Endothelial cell of umbilical vein (primary cell): ENCODE measurements at regions not wholly inside any gene's neighbourhood (a gene's known extent, or its start where the extent isn't known, plus 50 kb on each side); places are given as distances from the start of the nearest gene placed in this dataset.

Experiments used
- BruUV-seq: library from RNA; stranded (reverse); fragments of 400-500 nt; replicated peaks from 2 replicates; lab custom pipeline; 2021; lab: Mats Ljungman, UMichigan
- CTCF ChIA-PET: fragments of 300-600, 350-600 bp; sonication (Branson Sonifier 250); formaldehyde crosslinking; loops from one replicate; lab custom pipeline; 2021; ENCODE audit warnings: antibody characterized with exemption, inconsistent platforms; lab: Charles Lee
- POLR2A ChIA-PET: fragments of 300-600, 350-600 bp; sonication (Branson Sonifier 250); formaldehyde crosslinking; loops from one replicate; lab custom pipeline; 2021; ENCODE audit warnings: antibody characterized with exemption, inconsistent platforms; lab: Charles Lee
- DNase-seq: peaks from one replicate; pipeline ENCODE4 v3.0.0-alpha.2; 2011; ENCODE audit warnings: low read depth, low spot score
- FAIRE-seq: peaks from 2 replicates; lab custom pipeline; 2011; peaks lifted over from hg19 to GRCh38; lab: Jason Lieb, UNC
- H2AFZ ChIP-seq: 2 replicates; pipeline ENCODE4 v1.6.0; 2012; ENCODE audit warnings: low read depth, low read length, control low read depth, inconsistent platforms
- H3K27ac ChIP-seq: 2 replicates; pipeline ENCODE4 v1.5.1; 2011; ENCODE audit warnings: low read depth, mild to moderate bottlenecking, control low read depth, low read length, moderate library complexity; ENCODE audit not compliant: insufficient read depth
- H3K27me3 ChIP-seq, 2 experiments: 2 replicates each; pipeline versions ENCODE4 v1.6.0 to v1.6.1; 2011; ENCODE audit warnings: low read length in 2 of 2, mixed read lengths in 1 of 2; ENCODE audit not compliant: control insufficient read depth in 2 of 2, insufficient read depth in 2 of 2
- H3K36me3 ChIP-seq, 2 experiments: 2 replicates in 1 of 2; 3 replicates in 1 of 2; pipeline ENCODE4 v1.5.1; 2011; ENCODE audit warnings: low read length in 2 of 2, mild to moderate bottlenecking in 1 of 2, moderate library complexity in 1 of 2; ENCODE audit not compliant: control insufficient read depth in 2 of 2, insufficient read depth in 2 of 2; ENCODE audit errors: extremely low read depth in 1 of 2
- H3K4me1 ChIP-seq: 3 replicates; pipeline ENCODE4 v1.5.1; 2011; ENCODE audit warnings: mild to moderate bottlenecking, low read length; ENCODE audit not compliant: control insufficient read depth, insufficient read depth; ENCODE audit errors: extremely low read depth
- H3K4me2 ChIP-seq: 2 replicates; pipeline ENCODE4 v1.6.1; 2011; ENCODE audit warnings: low read length, control low read depth, mixed read lengths; ENCODE audit not compliant: insufficient read depth
- H3K4me3 ChIP-seq, 3 experiments: fragments of 200-600 bp in 1 of 3; sonication (generic), shearing (Covaris generic) in 1 of 3; replicated peaks in 1 of 3; 2 replicates each; pipeline ENCODE4 v1.5.1; 2011 to 2016; ENCODE audit warnings: control low read depth in 3 of 3, low read length in 3 of 3, mild to moderate bottlenecking in 2 of 3, inconsistent platforms in 1 of 3, low read depth in 1 of 3, moderate library complexity in 1 of 3; ENCODE audit not compliant: insufficient read depth in 1 of 3
- H3K79me2 ChIP-seq: 2 replicates; pipeline ENCODE4 v1.6.0; 2012; ENCODE audit warnings: low read length, inconsistent platforms; ENCODE audit not compliant: control insufficient read depth, insufficient read depth
- H3K9ac ChIP-seq: replicated peaks from 2 replicates; pipeline ENCODE3; 2011; ENCODE audit warnings: low read length, control low read depth; ENCODE audit not compliant: insufficient read depth; ENCODE audit errors: extremely low read depth
- H3K9me1 ChIP-seq: replicated peaks from 3 replicates; pipeline ENCODE4 v1.6.0; 2011; ENCODE audit warnings: mild to moderate bottlenecking, low read length; ENCODE audit not compliant: control insufficient read depth, insufficient read depth; ENCODE audit errors: extremely low read depth
- H3K9me3 ChIP-seq: replicated peaks from 2 replicates; pipeline ENCODE4 v1.5.1; 2012; ENCODE audit warnings: low read length, inconsistent platforms; ENCODE audit not compliant: control insufficient read depth, insufficient read depth
- H4K20me1 ChIP-seq: replicated peaks from 2 replicates; pipeline ENCODE3; 2011; ENCODE audit warnings: mild to moderate bottlenecking, low read length; ENCODE audit not compliant: control insufficient read depth, insufficient read depth; ENCODE audit errors: extremely low read depth
- EZH2 ChIP-seq: IDR thresholded peaks from 2 replicates; pipeline ENCODE4 v1.6.1; 2012; ENCODE audit warnings: borderline replicate concordance, low read depth, mild to moderate bottlenecking, moderate library complexity, low read length, inconsistent platforms; ENCODE audit not compliant: severe bottlenecking
- FOS ChIP-seq: IDR thresholded peaks from 2 replicates; pipeline ENCODE4 v1.6.1; 2011; ENCODE audit warnings: mild to moderate bottlenecking, low read length, moderate library complexity, borderline replicate concordance; ENCODE audit not compliant: insufficient read depth
- GATA2 ChIP-seq: IDR thresholded peaks from 2 replicates; pipeline ENCODE4 v1.7.0; 2011; ENCODE audit warnings: low read depth, mild to moderate bottlenecking, moderate library complexity, mixed read lengths, low read length; ENCODE audit not compliant: insufficient read length, insufficient read depth
- JUN ChIP-seq: IDR thresholded peaks from 2 replicates; pipeline ENCODE4 v1.6.1; 2011; ENCODE audit warnings: borderline replicate concordance, low read depth; ENCODE audit not compliant: insufficient read length, insufficient read depth
- MYC ChIP-seq: IDR thresholded peaks from one replicate; pipeline ENCODE4 v1.6.1; 2011; ENCODE audit warnings: mild to moderate bottlenecking, low read depth, low read length
- POLR2A ChIP-seq: IDR thresholded peaks from 2 replicates; pipeline ENCODE4 v1.6.1; 2012; ENCODE audit warnings: low read depth, mild to moderate bottlenecking, control low read depth, low read length
- POLR2AphosphoS5 ChIP-seq: IDR thresholded peaks from 2 replicates; pipeline ENCODE4 v1.6.1; 2012; ENCODE audit warnings: low read depth, mild to moderate bottlenecking, control low read depth, low read length, moderate library complexity; ENCODE audit not compliant: insufficient read depth
- dilution Hi-C: fragments of 300-500 bp; cut with MboI; formaldehyde crosslinking; loops from one replicate; pipeline ENCODE4 v1.15.0; 2019; ENCODE audit warnings: low sequenced_read_pairs; ENCODE audit not compliant: extremely low pct_ligation_motif_present
- intact Hi-C: fragments of 100-400 bp; cut with micrococcal nuclease; formaldehyde crosslinking; loops from one replicate; pipeline ENCODE4 v1.10.0; 2022
- TF ChIP-seq, protein P1 (sequence below): IDR thresholded peaks from 2 replicates; pipeline ENCODE4 v1.6.1; 2011; ENCODE audit not compliant: insufficient read depth, insufficient read length
- TF ChIP-seq, protein P2 (sequence below), 2 donors: IDR thresholded peaks; 1 replicate in 1 of 2; 2 replicates in 1 of 2; pipeline ENCODE4 v1.5.1; 2011; ENCODE audit warnings: low read length in 2 of 2, mild to moderate bottlenecking in 2 of 2, moderate library complexity in 2 of 2, control low read depth in 1 of 2, inconsistent platforms in 1 of 2, low read depth in 1 of 2; ENCODE audit not compliant: insufficient read depth in 1 of 2; ENCODE audit errors: extremely low read depth in 1 of 2

DNA sequence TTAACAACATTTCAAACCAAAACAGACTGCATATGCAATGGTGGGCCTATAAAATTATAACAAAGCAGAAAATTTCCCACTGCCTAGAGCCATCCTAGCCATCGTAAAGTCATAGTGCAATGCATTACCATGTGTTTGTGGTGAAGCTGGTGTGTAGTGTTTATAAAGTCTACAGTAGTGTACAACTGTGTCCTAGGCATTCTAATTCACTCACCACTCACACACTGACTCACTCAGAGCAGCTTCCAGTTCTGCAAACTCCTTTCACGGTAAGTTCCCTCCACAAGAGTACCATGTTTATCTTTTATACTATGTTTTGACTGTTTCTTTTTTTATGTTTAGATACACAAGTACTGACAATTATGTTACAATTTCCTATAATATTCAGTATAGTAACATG is 1104.1 kb upstream of the PHF14 start:
- Histone ChIP-seq H3K9me1 (no peaks in the 10 kb centered on the region), H3K4me1 (no peaks in the 10 kb centered on the region), H3K4me3 (no peak overlapping the region), H3K9me3 (no peaks in the 10 kb centered on the region), H4K20me1 (no peaks in the 10 kb centered on the region), H2AFZ (no peak overlapping the region), H3K27me3 (no peaks in the 10 kb centered on the region), H3K27ac (no peak overlapping the region), H3K79me2 (no peaks in the 10 kb centered on the region), H3K36me3 (no peaks in the 10 kb centered on the region), H3K9ac (no peak overlapping the region), H3K4me2 (no peak overlapping the region)
- dilution Hi-C loops (no loop called here), intact Hi-C loops (no loop called here)
- FAIRE-seq = no peak
- no TSS peak for BruUV-seq
- ChIA-PET CTCF (no interaction called here), POLR2A (no interaction called here)
- no peak for DNase-seq
- TF ChIP-seq MYC (no peak), FOS (no peak), POLR2AphosphoS5 (no peak), GATA2 (no peak), JUN (no peak), POLR2A (no peak), EZH2 (no peak)
- TF ChIP-seq, protein P1, sequence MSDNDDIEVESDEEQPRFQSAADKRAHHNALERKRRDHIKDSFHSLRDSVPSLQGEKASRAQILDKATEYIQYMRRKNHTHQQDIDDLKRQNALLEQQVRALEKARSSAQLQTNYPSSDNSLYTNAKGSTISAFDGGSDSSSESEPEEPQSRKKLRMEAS = no peak
- TF ChIP-seq, protein P2, sequence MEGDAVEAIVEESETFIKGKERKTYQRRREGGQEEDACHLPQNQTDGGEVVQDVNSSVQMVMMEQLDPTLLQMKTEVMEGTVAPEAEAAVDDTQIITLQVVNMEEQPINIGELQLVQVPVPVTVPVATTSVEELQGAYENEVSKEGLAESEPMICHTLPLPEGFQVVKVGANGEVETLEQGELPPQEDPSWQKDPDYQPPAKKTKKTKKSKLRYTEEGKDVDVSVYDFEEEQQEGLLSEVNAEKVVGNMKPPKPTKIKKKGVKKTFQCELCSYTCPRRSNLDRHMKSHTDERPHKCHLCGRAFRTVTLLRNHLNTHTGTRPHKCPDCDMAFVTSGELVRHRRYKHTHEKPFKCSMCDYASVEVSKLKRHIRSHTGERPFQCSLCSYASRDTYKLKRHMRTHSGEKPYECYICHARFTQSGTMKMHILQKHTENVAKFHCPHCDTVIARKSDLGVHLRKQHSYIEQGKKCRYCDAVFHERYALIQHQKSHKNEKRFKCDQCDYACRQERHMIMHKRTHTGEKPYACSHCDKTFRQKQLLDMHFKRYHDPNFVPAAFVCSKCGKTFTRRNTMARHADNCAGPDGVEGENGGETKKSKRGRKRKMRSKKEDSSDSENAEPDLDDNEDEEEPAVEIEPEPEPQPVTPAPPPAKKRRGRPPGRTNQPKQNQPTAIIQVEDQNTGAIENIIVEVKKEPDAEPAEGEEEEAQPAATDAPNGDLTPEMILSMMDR (IDR thresholded peaks at IDR 0.05; ENCODE audit: extremely low read depth in 1 of 2, insufficient read depth in 1 of 2, low read depth in 1 of 2, low read length in 2 of 2) = no peak
